ENCODE measurements at regions not wholly inside any gene's neighbourhood (a gene's known extent, or its start where the extent isn't known, plus 50 kb on each side); places are given as distances from the start of the nearest gene placed in this dataset.
"Not testable (repeated sequence)": the region's sequence is repeated elsewhere in the genome, so short reads cannot be mapped to it uniquely, and the experiment has no call there.

DNA sequence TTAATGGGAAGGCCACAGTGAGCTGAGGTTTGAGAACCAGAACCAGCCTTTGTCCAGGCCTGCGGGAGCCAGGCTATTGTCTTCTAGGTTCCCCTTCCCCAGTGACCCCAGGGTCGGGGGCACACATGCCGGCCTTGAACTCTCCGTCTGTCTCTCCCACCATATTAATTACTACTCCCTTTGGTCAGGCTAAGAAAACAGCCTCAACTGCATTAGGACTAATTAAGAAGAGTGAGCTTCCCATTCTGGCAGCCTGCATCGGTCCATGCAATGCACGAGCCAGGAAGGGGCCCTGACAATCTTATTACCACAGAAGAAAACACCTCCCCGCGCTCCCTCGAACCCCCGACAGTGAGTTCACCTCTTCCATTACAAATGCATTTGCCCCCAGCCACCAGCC lies 380.2 kb upstream of the ZFHX3 start:
- no peak for DNase-seq

DNA sequence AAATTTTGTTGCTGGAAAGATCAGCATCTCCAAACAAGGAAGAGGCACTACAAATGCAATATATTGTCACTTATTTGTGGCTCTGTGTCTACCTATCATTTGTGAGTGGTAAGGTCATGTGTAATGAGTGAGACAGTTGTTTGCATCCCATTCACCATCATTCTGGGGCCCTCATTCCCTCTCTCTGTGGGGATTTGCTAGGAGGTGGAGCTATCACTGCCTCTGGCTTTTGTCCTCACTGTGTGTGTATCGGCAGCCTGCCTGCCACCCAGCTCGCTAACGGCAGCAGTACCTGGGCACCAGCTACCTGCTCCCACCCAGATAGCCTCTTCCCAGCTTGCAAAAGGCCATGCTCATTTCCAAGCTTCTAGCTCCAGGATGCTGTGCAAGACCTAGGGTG lies 379.2 kb upstream of the ZFHX3 start:
- no peak for DNase-seq

GRCh38 chr16:73426433-73427160 lies 378.7 kb upstream of the ZFHX3 start:
- DNase-seq: no peak

- DNase-seq: no peak
These were observed 372.7 kb upstream of the ZFHX3 start for GRCh38 chr16:73420676-73421075.

DNA sequence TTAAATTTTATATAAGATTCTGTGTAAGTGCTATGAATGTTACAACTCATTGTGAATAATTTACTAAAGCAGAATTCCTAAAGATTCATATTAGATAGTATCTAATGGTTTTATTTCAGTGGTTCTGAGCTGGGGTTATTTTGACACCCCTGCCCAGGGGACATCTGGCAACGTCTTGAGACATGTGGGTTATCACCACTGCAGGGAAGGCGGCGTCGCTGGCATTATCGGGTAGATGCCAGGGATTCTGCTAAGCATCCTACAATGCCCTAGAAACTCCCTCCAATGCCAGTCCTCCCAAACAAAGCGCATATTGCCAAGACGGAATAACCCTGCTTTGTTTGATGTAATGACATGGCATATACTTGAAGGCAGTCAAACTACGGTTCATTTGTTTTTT lies 372.3 kb upstream of the ZFHX3 start:
- no peak for DNase-seq

- no peak for DNase-seq
These were observed 370.8 kb upstream of the ZFHX3 start for GRCh38 chr16:73418691-73419090.

GRCh38 chr16:73418051-73418450 lies 370.1 kb upstream of the ZFHX3 start:
- DNase-seq: no peak

- DNase-seq: no peak
These were observed 367.4 kb upstream of the ZFHX3 start for GRCh38 chr16:73415286-73415685.

- no peak for DNase-seq
These were observed 366.7 kb upstream of the ZFHX3 start for GRCh38 chr16:73414638-73415037.

DNA sequence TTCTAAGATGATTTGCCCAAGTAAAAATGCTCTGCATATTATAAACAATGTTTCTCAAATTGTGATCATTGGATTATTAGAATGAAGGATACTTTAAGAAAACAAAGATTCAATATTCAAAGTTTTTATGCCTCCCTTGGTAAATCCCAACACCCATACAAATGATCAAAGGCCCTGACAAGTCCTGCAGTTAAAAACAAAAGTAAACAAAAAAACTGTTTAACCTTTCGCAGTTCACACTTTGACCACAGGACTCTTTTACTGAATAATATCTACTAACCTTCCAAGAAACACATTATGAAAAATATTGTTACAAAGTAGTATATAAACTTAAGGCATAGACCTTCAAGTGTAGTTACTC lies 365.9 kb upstream of the ZFHX3 start:
- no peak for DNase-seq

GRCh38 chr16:73413091-73413829 lies 365.3 kb upstream of the ZFHX3 start:
- no peak for DNase-seq

DNA sequence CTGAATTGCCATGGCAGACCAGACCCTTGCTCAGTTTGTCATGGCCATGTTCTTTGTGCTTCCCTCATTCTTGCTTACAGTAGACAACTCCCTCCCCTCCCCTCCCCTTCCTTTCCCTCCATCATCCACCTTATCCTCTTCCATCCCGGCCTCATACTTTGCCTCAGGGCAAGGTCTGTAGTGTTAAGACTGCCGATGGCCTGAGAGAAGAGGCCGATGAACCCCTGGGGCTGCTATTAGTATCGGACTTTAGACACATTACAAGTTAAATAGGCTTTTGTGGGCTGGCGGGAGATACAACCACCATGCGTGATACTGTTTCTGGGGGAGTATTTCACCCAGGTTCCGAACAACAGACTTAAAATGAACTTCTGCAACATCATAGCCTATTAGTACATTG lies 364.5 kb upstream of the ZFHX3 start:
- no peak for DNase-seq

- no peak for DNase-seq
These were observed 360.8 kb upstream of the ZFHX3 start for GRCh38 chr16:73408716-73409115.

- DNase-seq: no peak
These were observed 360.4 kb upstream of the ZFHX3 start for GRCh38 chr16:73408311-73408710.

GRCh38 chr16:73405851-73406250 lies 357.9 kb upstream of the ZFHX3 start:
- no peak for DNase-seq

- no peak for DNase-seq
These were observed 356.1 kb upstream of the ZFHX3 start for GRCh38 chr16:73404001-73404400.

DNA sequence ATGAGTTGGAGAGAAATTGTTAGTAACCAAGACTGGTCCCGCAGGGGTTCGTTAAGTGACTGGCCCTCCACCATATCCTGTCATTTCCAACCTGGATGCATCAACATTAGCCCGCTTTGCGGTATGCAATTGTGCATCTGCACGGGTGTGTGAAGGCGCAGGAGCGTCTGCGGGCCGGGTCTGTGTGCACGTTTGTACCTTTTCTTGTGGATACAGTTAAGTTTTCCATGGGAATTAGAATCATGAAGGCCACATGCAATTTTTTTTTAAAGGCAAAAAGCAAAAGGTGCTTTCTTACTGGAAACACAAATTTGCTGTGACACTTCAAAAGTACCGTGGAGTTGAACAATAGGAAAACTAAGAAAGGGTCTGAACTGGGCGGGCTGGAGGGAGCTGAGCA lies 355.4 kb upstream of the ZFHX3 start:
- no peak for DNase-seq

- no peak for DNase-seq
These were observed 353.0 kb upstream of the ZFHX3 start for GRCh38 chr16:73400951-73401350.

DNA sequence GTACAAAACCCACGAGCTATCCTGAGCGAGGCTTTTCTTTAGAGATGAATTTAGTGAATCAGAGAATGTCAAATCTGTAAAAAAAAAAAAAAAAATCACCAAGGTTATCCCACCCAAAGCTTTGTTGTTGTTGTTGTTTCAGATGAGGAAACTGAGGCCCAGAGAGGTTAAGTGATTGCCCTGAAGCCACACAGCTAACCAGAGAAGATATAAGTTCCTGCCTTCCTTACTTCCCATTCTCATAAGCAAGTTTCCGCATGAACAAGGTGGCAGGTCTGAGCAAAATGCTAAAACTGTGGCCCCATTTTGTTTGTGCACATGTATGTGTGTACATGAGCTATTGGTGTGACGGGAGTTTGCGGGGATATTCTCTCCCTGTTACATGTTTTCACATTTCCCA lies 352.1 kb upstream of the ZFHX3 start:
- no peak for DNase-seq

DNA sequence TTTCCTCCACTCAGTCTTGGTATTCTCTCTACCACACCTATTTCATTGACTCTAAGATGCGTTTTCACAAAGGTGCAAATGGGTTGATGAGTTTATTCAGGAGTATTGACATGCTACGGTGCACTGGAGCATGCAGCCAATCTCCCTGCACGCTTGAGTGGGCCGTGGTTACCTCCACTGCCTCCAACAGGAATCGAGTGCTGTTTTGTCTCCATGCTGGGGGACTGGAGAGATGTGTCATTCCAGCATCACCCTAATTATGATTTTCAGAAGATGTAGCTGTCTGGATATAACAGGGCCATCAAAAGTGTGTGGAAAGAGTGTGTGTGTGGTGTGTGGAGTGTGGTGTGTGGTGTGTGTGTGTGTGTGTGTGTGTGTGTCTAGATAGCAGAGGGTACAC lies 351.6 kb upstream of the ZFHX3 start:
- no peak for DNase-seq

DNA sequence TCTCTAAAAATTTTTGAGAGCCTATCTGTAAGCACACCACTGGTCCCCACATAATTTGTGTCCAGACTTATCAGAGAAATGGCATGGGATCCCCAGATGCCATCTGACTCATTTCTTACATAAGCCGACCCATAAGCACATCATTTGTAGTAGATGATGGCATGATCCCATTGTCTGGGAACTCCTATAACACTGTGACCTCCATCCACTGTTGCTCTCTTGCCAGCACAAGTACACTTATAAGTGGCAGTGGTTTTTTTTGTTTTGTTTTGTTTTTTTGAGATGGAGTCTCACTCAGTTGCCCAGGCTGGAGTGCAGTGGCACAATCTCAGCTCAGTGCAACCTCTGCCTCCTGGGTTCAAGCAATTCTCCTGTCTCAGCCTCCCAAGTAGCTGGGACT lies 350.7 kb upstream of the ZFHX3 start:
- not testable (repeated sequence) for DNase-seq

GRCh38 chr16:73396556-73396955 lies 348.6 kb upstream of the ZFHX3 start:
- DNase-seq: no peak

DNA sequence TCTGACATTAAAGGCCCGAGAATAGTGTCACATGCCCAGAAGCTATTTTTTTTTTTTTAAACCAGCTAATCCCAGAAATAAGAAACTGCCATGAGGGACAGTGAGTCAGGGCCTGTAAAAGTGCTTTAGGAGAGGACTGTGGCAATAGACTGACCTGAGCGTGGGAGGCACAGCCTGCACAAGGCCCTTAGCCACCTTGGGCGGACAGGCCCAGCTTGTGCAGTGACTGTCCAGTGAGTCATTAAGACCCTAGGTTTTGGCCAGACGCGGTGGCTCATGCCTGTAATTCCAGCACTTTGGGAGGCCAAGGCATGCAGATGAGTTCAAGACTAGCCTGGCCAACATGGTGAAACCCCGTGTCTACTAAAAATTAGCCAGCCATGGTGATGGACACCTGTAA lies 343.0 kb upstream of the ZFHX3 start:
- no peak for DNase-seq

DNA sequence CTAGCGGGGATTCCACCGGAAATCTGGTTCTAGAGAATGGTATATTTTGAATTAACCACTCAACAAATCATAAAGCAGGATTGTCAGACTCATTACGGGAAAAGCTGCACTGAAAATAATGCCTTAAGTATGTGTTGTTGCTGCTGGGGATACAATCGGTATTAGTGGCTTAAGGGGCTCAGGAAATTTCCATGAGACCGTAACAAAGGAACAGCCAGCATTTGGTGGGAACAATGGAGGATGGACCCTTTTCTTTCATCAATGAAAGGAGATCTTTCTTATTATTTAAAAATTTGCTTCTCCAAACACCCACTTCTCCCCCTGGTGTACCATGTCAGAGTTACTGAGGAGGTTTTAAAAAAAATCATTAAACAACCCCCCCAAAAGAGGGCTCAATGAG lies 342.6 kb upstream of the ZFHX3 start:
- DNase-seq: no peak

GRCh38 chr16:73389085-73389484 lies 341.2 kb upstream of the ZFHX3 start:
- DNase-seq: no peak
